ENCODE measurements at regions not wholly inside any gene's neighbourhood (a gene's known extent, or its start where the extent isn't known, plus 50 kb on each side); places are given as distances from the start of the nearest gene placed in this dataset.

DNA sequence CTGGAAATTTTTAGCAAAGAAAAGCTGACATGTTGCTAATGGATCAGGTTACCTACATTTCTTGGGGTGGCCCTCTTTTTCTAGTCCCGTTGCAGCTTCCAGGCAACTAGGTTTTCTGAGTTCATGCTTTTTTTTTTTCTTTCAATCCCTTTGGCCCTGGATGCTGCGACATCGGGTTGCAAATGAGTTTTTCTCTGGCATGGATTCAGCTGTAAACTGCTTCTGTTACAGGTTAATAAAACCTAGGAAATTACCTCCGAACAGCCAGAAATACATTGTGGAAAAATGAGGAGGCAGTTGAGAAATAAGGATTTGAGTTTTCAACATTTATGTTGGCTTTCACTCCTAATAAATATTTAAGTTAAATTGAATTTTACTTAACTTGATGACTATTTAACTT is 149.8 kb upstream of the MAF start:
- TF ChIP-seq, protein P1, sequence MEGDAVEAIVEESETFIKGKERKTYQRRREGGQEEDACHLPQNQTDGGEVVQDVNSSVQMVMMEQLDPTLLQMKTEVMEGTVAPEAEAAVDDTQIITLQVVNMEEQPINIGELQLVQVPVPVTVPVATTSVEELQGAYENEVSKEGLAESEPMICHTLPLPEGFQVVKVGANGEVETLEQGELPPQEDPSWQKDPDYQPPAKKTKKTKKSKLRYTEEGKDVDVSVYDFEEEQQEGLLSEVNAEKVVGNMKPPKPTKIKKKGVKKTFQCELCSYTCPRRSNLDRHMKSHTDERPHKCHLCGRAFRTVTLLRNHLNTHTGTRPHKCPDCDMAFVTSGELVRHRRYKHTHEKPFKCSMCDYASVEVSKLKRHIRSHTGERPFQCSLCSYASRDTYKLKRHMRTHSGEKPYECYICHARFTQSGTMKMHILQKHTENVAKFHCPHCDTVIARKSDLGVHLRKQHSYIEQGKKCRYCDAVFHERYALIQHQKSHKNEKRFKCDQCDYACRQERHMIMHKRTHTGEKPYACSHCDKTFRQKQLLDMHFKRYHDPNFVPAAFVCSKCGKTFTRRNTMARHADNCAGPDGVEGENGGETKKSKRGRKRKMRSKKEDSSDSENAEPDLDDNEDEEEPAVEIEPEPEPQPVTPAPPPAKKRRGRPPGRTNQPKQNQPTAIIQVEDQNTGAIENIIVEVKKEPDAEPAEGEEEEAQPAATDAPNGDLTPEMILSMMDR (IDR thresholded peaks at IDR 0.05) = no peak
- no peak for TF ChIP-seq POLR2A (IDR thresholded peaks at IDR 0.05)
- DNase-seq (no peak), ATAC-seq (no peak)
- Histone ChIP-seq H3K4me1 (no peaks in the 10 kb centered on the region), H3K27ac (no peak overlapping the region), H3K9me3 (no peaks in the 10 kb centered on the region), H3K27me3 (no peaks in the 10 kb centered on the region), H3K36me3 (no peaks in the 10 kb centered on the region), H3K4me3 (no peak overlapping the region)
- 85% methylated on average over 4 of the region's 4 CpGs for WGBS (ENCODE audit: insufficient coverage, low coverage, low lambda C conversion rate, missing lambda C conversion rate)
- intact Hi-C loops (cut with DNase I) = no loop called here

DNA sequence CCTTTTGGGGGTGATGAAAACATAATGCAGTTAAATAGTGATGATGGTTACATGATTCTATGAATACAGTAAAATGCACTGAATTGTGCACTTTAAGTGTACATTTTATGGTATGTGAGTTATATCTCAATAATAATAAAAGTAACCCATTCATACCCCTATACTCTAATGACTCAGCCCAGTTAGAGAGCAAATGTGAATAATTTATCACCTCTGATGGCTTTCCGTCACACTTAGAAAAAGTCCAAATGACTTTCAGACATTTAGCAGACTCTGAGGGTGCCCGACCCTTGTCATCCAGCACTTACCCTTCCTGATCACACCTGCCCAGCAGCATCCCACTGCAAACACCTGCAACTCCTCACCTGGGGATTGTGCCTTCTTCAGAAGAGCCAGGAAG is 148.1 kb upstream of the MAF start:
- Histone ChIP-seq H3K4me3 (no peak overlapping the region), H3K4me1 (no peaks in the 10 kb centered on the region), H3K27me3 (no peaks in the 10 kb centered on the region), H3K9me3 (no peaks in the 10 kb centered on the region), H3K27ac (no peak overlapping the region), H3K36me3 (no peaks in the 10 kb centered on the region)
- DNase-seq (no peak), ATAC-seq (no peak)
- WGBS (ENCODE audit: insufficient coverage, low coverage, low lambda C conversion rate, missing lambda C conversion rate) = 87% methylated on average over 2 of the region's 2 CpGs
- intact Hi-C loops (cut with DNase I) = no loop called here
- no peak for TF ChIP-seq POLR2A (IDR thresholded peaks at IDR 0.05)
- TF ChIP-seq, protein P1 (IDR thresholded peaks at IDR 0.05) = no peak

DNA sequence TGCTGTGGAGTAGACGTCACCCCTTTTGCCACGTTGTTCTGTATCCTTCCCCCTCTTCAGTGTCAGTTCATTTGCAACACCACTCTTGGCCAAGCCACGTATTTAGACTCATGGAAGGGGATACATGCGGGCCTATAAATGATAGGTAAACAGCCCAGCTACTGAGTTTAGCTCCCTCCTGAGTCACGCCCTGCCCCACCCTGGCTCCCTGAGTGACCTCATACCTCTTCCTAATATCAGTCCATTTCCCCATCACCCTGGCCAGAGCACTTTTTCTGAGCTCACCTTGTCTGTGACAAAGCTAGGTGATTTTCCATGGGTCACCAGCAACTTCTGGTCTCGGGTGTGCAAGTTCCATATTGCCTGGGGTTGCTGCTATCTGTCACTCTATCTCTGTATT is 147.2 kb upstream of the MAF start:
- no peak for TF ChIP-seq POLR2A (IDR thresholded peaks at IDR 0.05)
- TF ChIP-seq, protein P1 (IDR thresholded peaks at IDR 0.05) = no peak

DNA sequence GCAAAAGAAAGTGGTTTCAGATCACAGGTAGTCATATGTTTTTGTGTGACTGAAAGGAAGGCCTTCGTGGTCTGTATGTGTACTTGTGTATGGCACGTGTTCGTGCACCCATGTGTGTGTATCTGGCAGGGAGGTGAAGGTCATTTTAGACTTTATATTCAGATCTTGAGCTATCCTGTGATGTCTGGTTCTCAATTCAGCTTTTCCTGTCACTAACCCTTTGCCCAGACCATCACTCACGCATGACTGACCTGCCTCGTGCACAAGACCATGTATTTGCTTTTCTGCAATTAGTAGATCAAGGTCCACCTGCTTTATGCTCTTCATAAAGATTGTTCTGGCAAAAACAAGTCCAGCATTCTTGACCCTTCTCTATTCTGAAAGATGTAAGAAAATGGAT is 139.7 kb upstream of the MAF start:
- WGBS (ENCODE audit: insufficient coverage, low coverage, low lambda C conversion rate, missing lambda C conversion rate) = 8% methylated on average over 5 of the region's 5 CpGs
- peak in 2 of 3 donors; percentile 25 to 55 for DNase-seq
- Histone ChIP-seq H3K9me3 (no peaks in the 10 kb centered on the region), H3K27me3 (no peaks in the 10 kb centered on the region), H3K27ac (peak overlapping the region in 1 of 3 donors; percentile 55), H3K4me1 (peaks cover 0 to 7% (median 3%) of the 10 kb centered on the region in 4 donors), H3K36me3 (no peaks in the 10 kb centered on the region), H3K4me3 (no peak overlapping the region)
- intact Hi-C loops (cut with DNase I) = no loop called here
- peak; percentile 85 to 97 (median 95) for ATAC-seq
- TF ChIP-seq POLR2A (IDR thresholded peaks at IDR 0.05) = no peak
- TF ChIP-seq, protein P1 (IDR thresholded peaks at IDR 0.05) = no peak

More for the DNA sequence above, 147.2 kb upstream of the MAF start:
- intact Hi-C loops (cut with DNase I) = no loop called here
- no peak overlapping the region for H3K4me3 ChIP-seq
- 89% methylated on average over 4 of the region's 6 CpGs for WGBS (ENCODE audit: insufficient coverage, low coverage, low lambda C conversion rate, missing lambda C conversion rate)
- H3K36me3 ChIP-seq = no peaks in the 10 kb centered on the region
- H3K27me3 ChIP-seq = no peaks in the 10 kb centered on the region
- H3K9me3 ChIP-seq = no peaks in the 10 kb centered on the region
- H3K27ac ChIP-seq = no peak overlapping the region
- no peak for ATAC-seq
- no peak for DNase-seq
- H3K4me1 ChIP-seq = no peaks in the 10 kb centered on the region

DNA sequence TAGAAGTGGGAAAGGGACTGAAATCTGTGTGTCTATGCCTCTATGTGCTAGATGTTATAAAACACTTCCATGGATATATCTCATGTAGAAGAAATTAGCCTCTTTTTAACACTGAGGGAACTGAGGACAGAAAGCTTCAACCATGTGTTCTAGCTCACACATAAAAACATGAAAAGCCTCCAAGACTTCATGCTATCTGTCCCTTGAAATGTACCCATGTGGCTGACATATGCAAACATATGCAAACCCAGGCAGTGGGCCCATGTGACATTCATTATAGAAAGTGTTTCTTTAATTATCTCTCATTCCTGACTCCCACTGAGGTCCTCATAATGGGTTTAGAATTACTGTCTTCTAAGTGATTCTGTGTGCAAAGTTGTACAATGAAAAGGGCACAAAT is 134.7 kb upstream of the MAF start:
- ATAC-seq = no peak

More for the DNA sequence above, 134.7 kb upstream of the MAF start:
- H3K27me3 ChIP-seq = no peaks in the 10 kb centered on the region
- no peak overlapping the region for H3K27ac ChIP-seq
- intact Hi-C loops (cut with DNase I) = no loop called here
- H3K36me3 ChIP-seq = no peaks in the 10 kb centered on the region
- TF ChIP-seq POLR2A (IDR thresholded peaks at IDR 0.05) = no peak
- TF ChIP-seq, protein P1 (IDR thresholded peaks at IDR 0.05) = no peak
- no peak for DNase-seq
- H3K4me1 ChIP-seq = peaks cover 0 to 2% (median 0%) of the 10 kb centered on the region in 4 donors
- H3K9me3 ChIP-seq = no peaks in the 10 kb centered on the region
- H3K4me3 ChIP-seq = no peak overlapping the region

All from right lobe of liver (tissue), 6 donors.